GM10266 (cell line): ENCODE measurements at regions not wholly inside any gene's neighbourhood (a gene's known extent, or its start where the extent isn't known, plus 50 kb on each side); places are given as distances from the start of the nearest gene placed in this dataset.
"Not testable (repeated sequence)": the region's sequence is repeated elsewhere in the genome, so short reads cannot be mapped to it uniquely, and the experiment has no call there.

Experiments used
- DNase-seq: peaks from one replicate; pipeline ENCODE4 v3.0.0; 2012; ENCODE audit errors: extremely low spot score
- TF ChIP-seq, protein P1 (sequence below): IDR thresholded peaks from 2 replicates; pipeline ENCODE4 v1.5.1; 2012; ENCODE audit warnings: mild to moderate bottlenecking, low read depth; ENCODE audit not compliant: control insufficient read depth, insufficient read depth; ENCODE audit errors: missing control alignments

DNA sequence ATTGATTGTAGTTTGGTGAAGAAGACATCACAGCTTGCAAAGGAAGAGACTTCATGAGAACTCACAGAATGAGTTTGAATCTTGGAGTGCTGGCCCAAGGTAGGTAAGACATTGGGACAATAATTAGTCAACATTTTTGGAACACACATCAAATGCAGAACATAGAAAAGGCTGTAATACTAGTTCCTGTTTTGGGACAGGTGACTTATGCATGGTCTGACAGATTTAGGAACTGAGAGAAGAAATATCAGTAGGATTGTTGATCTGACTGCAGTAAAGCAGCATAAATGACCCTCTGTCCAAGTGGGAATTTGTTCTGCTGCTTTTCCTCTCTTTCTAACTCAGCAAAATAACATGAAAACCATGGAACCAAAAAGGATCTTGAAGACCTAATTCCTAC lies 102.3 kb upstream of the MAP3K7 start:
- DNase-seq = no peak
- TF ChIP-seq, protein P1, sequence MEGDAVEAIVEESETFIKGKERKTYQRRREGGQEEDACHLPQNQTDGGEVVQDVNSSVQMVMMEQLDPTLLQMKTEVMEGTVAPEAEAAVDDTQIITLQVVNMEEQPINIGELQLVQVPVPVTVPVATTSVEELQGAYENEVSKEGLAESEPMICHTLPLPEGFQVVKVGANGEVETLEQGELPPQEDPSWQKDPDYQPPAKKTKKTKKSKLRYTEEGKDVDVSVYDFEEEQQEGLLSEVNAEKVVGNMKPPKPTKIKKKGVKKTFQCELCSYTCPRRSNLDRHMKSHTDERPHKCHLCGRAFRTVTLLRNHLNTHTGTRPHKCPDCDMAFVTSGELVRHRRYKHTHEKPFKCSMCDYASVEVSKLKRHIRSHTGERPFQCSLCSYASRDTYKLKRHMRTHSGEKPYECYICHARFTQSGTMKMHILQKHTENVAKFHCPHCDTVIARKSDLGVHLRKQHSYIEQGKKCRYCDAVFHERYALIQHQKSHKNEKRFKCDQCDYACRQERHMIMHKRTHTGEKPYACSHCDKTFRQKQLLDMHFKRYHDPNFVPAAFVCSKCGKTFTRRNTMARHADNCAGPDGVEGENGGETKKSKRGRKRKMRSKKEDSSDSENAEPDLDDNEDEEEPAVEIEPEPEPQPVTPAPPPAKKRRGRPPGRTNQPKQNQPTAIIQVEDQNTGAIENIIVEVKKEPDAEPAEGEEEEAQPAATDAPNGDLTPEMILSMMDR = no peak

DNA sequence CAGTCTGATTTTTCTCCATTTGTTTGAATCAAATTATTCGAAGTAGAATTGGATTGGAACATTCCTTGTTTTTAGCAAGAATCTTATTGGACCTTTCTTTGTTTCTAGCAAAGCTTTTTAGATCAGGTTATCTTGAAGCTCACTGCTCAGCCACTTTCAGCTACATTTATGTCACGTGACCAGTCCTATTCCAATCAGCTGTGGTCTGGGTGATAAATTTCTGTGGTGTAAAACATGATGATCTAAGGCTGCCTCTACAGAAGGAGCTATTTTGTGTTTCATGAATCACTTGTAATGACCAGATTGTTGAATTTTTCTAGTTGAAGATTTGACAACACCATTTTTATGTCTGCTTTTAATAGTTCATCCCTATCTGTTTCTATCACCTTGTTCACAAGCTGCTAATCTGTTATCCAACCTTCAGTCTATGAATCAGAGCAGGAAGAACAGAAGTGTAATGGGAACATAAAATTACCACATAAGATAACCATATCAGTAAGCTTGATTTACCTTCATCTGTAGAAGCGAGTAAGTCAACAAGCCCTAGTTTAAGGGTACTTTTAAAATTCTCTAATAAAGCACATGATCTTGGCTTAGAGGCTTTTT lies 101.0 kb upstream of the MAP3K7 start:
- TF ChIP-seq, protein P1 = no peak
- no peak for DNase-seq

DNA sequence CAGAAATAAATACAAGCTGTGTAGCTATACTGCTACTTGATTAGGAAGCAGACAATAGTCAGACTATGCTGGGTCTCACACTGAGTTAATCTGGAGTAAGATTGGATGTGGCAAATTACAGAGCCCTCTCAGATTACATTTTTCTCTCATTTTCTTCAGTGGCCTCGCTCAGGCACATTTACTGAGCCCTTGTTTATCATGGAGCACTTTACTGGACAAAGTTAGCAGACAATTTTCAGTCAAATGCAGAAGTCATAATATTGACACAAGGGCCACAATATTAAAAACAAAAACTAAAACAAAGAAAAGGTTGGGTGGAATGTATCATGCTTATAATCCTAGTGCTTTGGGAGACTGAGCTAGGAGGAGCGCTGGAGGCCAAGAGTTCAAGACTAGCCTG lies 95.0 kb upstream of the MAP3K7 start:
- TF ChIP-seq, protein P1 = no peak
- DNase-seq = no peak

DNA sequence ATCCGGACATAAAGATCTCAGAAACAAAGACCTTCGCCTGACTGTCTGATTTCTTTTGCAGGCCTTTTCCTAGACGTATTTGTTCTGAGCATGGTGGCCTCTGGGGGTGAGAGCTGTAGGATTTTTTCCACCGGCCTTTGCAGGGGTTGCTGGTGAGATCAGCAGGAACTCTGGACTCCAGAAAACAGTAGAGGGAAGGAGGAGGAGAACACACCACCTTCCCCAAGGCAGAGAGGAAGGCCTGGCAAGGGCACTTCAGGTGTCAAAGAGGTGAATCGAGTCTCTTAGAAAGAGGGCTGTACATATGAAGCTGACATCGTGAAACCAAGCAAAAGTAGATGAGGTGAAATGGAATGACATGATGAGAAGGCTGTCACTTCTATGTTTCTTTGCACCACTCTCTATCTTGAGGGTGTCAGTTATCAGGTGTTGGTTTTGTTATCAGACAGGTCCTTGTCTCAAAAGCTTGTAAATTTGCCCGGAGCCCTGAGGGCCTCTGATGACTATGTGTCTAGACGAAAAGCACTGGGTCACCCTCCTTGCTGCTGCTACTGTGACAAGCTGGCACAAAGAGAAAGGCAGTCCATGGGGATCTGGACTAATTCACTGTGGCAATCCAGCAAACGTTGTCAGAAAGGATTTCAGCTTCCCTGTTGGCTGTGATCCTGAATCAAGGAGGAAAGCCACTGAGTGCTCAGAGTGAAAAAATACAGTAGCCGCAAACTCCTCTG lies 91.3 kb upstream of the MAP3K7 start:
- DNase-seq = no peak
- TF ChIP-seq, protein P1 = no peak

DNA sequence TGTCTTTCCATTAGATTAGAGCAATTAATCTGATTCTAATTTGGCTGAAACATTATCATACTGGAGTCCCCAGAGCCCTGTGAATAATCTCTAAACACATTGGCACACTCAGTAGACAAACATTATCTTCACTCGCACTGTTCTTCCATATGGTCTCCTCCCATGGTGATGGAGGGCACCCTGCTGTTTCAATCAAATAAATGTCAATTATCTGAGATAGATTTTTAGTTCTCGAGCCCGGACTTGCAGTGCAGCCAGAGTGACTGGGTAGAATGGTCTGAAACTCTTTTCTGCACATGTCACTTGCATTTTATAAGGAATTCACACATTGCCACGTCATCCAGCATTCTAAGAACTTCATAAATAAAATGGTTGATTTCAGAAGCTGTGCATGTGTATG lies 90.6 kb upstream of the MAP3K7 start:
- TF ChIP-seq, protein P1 = no peak
- no peak for DNase-seq

DNA sequence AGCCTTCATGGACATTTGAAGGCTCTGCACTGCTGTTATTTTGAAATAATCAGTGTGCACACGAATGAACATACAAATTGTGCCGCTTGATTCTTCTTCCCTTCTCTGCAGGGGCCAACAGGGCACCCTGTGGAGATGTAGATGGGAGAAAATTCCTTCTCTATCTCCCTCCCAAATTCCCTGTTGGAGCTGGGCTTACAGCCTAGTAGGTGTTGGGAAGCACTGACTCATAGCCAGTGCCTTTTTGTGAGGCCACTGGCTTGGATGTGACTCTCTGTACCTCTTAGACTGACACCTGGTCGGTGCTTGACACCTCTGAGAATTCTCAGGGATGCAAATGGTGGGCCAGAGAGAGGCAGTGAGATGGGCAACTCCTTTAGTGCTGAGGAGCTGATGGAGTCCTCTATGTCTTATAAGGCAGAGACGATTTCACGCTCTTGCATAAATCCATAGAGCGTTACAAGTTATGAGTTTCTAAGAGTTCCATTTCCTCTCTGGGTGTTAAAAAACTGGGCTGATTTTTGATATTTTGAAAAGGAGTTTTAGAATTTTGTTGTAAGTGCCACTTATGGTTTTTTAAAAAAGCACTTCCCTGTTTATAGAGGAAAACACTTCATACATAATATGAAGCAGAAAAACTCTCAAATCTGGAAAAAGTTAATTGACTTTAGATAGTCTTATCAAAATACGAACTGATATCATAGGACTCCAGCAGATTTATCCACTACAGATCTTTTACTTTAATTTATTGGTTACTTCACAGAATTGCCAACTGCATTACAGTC lies 89.8 kb upstream of the MAP3K7 start:
- TF ChIP-seq, protein P1 = no peak
- no peak for DNase-seq

DNA sequence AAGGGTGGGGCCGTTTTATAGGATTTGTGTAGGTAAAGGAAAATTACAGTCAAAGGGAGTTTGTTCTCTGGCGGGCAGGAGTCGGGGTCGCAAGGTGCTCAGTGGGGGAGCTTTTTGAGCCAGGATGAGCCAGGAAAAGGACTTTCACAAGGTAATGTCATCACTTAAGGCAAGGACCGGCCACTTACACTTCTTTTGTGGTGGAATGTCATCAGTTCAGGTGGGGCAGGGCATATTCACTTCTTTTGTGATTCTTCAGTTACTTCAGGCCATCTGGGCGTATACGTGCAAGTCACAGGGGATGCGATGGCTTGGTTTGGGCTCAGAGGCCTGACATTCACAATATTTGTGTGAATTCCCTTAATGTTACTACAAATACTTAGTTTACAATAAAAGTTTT lies 88.2 kb upstream of the MAP3K7 start:
- not testable (repeated sequence) for DNase-seq

DNA sequence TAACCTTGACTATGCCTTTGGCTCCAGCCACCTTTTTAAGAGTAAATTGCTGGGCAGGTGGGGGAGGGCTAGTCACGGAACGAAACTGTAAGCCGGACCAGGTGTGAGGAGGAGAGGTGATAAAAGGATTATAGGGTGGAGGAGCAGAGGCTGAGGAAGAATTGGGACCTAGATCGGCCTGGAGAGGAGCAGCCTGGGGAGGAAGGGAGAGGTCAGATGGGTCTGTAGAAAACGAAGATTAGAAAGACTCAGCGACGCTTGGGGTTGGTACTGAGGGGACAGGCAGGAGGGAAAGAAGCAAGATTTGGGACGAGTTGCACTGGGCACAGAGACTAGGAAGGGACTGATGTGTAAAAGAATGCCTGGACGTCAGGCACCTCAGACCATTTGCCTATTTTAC lies 87.2 kb upstream of the MAP3K7 start:
- not testable (repeated sequence) for DNase-seq
